HG03139 (cell line): ENCODE measurements at regions not wholly inside any gene's neighbourhood (a gene's known extent, or its start where the extent isn't known, plus 50 kb on each side); places are given as distances from the start of the nearest gene placed in this dataset.

Experiments
- ATAC-seq: cut with Tn5 transposase; IDR thresholded peaks from one replicate; pipeline ENCODE4 v1.9.1; 2021; ENCODE audit not compliant: unreplicated experiment

DNA sequence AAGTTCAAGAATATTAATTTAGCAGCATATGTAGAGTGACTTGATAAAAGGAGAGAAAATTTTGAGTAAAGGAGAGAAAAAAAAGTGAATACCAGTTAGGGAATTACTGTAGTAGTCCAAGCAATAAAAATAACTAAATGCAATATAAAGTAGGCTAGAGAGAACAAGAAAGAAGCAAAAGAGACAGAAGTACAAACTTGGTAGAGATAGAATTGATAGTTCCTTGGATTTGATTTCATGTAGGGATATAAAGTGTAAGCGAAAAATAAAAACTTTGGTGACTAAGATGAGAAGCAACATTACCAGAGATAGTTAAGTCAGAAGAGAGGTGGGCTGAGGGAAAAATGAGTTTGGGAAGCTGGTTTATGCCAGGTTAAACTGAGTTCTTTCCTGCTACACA is 252.4 kb downstream of the SEC23A start:
- ATAC-seq: no peak

- ATAC-seq: no peak
Measured at GRCh38 chr14:38848243-38848935, 254.6 kb downstream of the SEC23A start.

- no peak for ATAC-seq
Measured at GRCh38 chr14:38847161-38847560, 255.9 kb downstream of the SEC23A start.

- no peak for ATAC-seq
Measured at GRCh38 chr14:38839694-38840365, 263.2 kb downstream of the SEC23A start.

DNA sequence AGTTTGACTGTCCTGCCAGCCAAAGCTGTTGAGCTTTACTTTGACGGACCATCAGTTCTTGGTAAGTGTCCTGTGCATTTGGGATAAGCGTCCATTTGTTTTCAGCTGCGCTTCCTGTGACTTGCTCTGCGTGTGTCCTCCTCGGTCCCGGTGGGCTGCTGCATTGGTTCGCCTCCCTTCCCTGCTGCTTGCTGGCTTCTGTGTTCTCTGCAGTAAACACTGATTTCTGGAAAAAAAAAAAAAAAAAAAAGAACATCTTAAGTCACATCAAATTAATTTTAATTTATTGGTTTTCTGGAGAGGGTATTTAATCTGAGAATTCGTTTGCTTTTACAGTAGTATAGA is 264.1 kb downstream of the SEC23A start:
- ATAC-seq: no peak

DNA sequence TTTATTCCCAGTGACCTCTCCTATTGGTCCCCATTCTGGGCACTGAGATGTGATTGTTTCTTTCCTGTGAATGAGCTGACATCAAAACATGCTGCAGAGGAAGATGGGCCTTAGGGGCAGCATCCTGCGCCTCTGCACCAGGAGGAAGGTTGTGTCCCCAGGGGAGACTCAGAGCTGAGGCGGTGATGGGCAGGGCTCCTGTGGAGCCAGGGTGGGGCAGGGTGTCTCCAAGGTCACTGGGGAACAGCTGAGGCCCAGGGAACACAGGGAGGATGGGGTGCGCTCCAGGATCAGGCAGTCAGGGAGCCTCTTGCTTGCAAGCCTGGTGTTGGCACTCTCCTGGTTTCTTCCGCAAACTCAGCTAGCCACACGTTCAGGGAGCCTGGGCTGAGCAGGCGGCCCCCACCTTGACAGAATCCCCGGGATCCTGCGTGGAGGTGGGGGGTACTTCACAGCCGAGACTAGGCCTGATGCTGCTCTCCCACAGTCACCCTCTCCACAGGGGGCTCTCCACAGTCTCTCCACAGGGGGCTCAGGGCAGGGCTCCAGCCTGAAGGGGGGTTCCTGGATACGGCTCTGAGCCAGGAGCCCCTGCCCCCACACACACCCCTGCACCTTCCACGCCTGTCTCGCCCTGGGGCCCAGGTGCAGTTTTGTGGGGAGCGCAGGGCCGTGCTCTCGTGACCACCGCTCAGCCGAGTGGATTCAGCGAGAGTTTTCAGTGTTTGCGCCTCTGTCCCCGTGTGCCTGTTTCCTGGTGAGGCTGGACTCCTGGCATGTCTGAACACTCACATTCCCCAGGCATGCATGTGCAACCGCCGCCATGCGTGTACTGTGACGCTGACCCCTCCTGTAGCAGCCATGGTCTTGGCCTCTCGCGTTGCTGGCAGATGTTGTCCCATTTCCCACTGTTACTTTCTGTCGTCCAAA is 264.7 kb downstream of the SEC23A start:
- no peak for ATAC-seq

DNA sequence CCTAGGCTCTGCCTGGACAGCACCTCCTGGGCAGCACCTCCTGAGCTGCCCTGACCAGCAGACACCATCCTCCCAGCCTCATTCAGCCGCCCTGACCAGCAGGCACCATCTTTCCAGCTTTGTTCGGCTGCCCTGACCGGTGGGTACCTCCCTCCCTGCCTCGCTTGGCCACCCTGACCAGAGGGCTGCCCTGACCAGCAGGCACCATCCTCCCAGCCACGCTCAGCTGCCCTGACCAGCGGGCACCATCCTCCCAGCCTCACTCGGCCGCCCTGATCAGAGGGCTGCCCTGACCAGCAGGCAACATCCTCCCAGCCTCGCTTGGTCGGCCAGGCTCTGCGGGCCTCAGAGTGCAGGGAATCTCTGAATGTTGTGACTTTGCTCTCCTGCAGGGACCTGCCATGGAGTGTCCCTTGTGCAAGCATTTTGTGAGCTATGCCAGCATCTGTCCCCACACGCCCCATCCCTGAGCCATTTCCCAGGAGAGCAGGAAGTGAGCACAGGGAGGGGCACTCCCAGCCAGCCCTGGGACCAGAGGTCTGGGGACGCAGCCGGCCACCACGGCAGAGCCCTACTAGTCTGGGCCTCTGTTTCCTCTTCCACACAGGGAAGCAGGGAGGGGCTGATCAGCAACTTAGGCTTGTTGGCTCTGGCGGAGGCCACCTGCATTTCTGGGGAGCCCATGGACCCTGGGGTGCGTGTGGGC is 265.5 kb downstream of the SEC23A start:
- no peak for ATAC-seq

DNA sequence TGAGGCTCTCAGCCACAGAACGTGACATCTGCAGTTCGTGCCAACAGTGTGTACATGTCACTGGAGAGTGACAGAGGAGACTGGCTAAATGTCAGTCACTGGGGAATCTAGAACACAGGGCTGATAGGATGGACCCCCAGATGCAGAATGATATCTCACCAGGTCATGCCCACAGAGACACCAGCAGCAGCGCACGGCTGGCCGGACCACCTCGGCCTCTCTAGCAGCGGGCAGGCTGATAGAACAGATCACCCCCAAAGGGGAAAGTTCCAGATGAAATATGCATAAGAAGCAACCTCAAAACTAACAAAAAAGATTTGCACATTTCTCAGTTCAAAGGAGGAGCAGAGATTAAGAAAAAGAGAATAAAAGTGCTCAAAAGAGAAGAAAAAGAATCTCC is 266.5 kb downstream of the SEC23A start:
- no peak for ATAC-seq

DNA sequence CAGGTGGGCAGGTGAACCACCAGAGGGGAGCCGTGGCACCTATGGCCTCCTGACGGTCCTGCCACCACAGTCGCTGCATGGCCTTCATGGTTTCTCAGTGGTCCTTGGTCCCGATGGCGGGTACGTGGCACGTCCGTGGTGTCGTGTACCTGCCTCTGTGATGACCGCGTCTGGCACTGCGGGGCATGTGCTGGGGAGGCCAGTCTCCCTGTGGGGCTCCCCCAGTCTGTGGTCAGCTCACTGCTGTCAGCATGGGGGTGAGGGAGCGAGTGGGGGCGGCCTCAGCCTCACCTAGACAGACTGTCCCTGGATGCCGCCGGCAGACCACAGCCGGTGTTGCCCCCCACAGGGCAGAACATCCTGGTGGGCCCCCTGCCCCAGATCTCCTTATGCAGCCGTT is 267.2 kb downstream of the SEC23A start:
- ATAC-seq: no peak

DNA sequence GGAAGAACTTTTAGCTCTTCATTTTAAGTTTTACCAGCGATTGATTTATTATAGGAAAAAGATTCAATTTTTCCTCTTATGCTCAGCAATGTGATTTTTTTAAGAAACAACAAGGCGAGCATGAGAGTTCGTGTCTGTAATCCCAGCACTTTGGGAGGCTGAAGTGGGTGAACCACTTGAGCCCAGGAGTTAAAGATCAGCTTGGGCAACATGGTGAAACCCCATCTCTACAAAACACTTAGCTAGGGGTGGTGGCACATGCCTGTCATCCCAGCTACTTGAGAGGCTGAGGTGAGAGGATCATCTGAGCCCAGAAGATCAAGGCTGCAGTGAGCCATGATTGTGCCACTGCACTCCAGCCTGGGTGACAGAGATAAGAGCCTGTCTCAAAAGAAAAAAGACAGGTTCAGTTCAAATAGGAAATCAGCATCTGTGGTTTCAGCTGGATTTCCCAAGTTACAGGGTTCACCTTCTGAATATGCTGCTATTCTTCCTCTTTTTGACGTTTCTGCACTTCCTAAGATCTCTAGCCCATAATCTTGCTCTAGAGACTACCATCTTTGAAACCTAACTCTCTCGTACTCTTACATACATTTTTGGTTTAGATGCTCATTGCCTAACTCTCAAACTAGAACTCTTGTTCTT is 274.7 kb downstream of the SEC23A start:
- no peak for ATAC-seq

DNA sequence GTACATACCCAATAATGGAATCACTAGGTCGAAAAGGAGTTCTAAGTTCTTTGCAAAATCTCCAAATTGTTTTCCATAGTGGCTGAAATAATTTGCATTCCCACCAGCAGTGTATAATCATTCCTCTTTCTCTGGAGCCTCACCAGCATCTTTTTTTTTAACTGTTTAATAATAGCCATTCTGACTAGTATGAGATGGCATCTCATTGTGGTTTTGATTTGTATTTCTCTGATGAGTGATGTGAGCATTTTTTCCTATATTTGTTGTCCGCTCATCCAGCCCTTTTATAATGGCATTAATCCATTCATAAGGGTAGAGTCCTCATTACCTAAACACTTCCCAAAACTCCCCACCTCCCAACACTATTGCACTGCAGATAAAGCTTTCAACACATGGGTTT is 278.3 kb downstream of the SEC23A start:
- no peak for ATAC-seq

DNA sequence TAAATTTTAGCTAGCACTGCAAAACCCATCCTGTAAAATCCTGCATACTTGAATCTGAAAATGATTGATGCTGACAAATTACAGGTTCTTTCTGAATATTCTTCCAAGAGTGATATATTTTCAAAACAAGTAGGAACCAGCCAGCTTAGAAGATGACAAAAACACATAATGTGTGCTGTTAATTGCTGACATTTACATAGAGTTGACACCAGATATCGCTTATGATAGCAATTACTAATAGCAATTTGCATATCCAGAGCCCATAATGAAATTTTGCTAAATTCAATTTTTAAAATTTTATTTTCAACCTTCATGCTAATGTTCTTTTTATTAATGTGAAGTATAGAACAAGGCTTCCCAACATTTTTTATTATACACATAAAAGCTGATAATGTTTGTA is 284.5 kb downstream of the SEC23A start:
- no peak for ATAC-seq

GRCh38 chr14:38808734-38809455 is 294.1 kb downstream of the SEC23A start:
- ATAC-seq: no peak

GRCh38 chr14:38799671-38800070 is 303.4 kb downstream of the SEC23A start:
- ATAC-seq: no peak

DNA sequence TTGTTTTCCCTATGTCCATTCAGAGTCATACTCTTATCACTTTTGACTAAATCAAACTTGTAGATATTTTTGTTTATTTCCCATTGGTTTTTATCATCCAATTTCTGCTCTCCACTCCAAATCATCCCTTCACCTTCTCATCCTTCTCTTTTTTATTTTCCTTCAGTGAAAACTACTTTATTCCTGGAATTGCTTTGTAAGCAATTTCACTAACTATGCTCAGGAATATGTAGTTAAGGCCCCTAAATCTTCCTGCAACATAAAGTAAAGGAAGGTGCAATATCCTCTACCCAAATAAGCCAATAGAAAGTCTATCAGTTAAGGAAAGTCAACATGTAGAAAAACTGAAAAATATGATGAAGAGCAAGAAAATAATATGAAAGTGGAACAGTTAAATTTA is 308.4 kb downstream of the SEC23A start:
- ATAC-seq: no peak

DNA sequence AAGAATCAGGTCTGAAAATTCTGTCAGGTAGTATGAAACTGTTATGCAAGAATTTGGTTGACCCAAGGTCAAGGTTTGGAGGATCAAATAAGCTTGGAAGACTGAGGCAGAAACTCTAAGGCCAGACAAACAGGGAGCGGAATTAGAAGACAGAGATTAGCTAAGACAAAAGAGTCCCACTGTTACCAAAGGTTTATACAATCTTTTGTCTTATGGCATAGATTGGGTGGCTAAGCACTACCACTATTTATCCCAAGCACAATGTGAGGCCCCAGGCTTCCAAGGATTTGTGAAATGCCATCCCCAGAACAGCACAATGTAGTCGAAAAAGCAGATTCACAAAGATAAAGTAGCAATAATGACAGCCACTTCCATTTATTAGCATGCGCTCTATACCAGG is 311.2 kb downstream of the SEC23A start:
- ATAC-seq: no peak

GRCh38 chr14:38790916-38791315 is 312.1 kb downstream of the SEC23A start:
- no peak for ATAC-seq

GRCh38 chr14:38789805-38790204 is 313.2 kb downstream of the SEC23A start:
- no peak for ATAC-seq

DNA sequence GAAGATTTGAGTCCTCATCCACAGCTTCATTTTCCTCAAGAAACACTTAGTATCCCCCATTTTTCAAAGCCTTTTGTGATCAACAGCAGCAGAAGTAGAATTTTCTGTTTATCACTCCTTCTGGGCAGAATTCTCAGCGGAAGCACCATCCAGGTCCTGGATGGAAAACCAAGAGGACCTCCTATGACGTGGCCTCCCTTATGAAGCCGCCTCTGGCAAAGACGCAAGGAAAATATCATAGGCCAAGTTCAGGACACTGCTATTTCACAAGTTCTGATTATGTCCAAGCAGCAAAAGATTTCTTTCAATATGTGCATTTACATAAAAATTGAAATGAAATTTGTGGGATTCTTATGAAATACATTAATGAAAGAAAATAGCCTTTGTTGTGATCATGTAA is 315.0 kb downstream of the SEC23A start:
- no peak for ATAC-seq

DNA sequence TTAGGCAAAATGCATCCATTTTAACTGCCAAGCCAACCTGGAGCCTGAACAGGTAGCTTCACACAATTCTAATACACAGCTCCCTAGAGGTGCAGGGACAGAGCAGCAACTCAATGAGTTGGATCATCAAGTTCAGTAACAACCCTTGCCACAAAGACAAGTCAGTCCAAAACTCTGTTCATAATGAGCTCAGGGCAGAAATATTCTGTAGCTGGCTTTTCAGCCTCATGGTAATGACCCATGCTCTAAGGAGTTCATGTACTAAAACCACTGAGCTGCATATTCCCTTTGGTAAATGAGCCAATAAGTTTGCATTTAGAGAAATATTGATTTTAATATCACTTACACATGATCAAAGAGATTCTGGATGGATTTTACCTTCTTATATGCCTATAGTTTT is 316.1 kb downstream of the SEC23A start:
- ATAC-seq: no peak
